Large intestine (tissue), 3 donors: ENCODE measurements at regions not wholly inside any gene's neighbourhood (a gene's known extent, or its start where the extent isn't known, plus 50 kb on each side); places are given as distances from the start of the nearest gene placed in this dataset.

Experiments
- DNase-seq, 2 donors: peaks; one replicate each; pipeline versions ENCODE4 v3.0.0 to v3.0.0-alpha.2; 2013
- H3K27ac ChIP-seq: one replicate; pipeline ENCODE4 v1.5.1; 2013; ENCODE audit warnings: low read length
- H3K27me3 ChIP-seq: 2 replicates; pipeline ENCODE4 v1.6.1; 2013; ENCODE audit warnings: low read length; ENCODE audit not compliant: control insufficient read depth, insufficient read depth
- H3K36me3 ChIP-seq: 2 replicates; pipeline ENCODE4 v1.6.1; 2013; ENCODE audit warnings: low read length; ENCODE audit not compliant: control insufficient read depth, insufficient read depth
- H3K4me1 ChIP-seq: one replicate; pipeline ENCODE4 v1.6.1; 2013; ENCODE audit warnings: low read length; ENCODE audit not compliant: control insufficient read depth, insufficient read depth
- H3K4me3 ChIP-seq: one replicate; pipeline ENCODE4 v1.5.1; 2013; ENCODE audit warnings: low read length
- H3K9me3 ChIP-seq: one replicate; pipeline ENCODE4 v1.6.1; 2013; ENCODE audit warnings: mild to moderate bottlenecking, low read depth, low read length, moderate library complexity; ENCODE audit not compliant: control insufficient read depth
- WGBS: methylation state at CpG from one replicate; pipeline ENCODE4 v1.1.5; 2013; ENCODE audit warnings: low lambda C conversion rate; ENCODE audit not compliant: insufficient coverage; 5-methylcytosine and 5-hydroxymethylcytosine counted together

- Histone ChIP-seq H3K27ac (no peak overlapping the region), H3K27me3 (no peaks in the 10 kb centered on the region), H3K4me3 (no peak overlapping the region), H3K9me3 (peaks cover 5% of the 10 kb centered on the region), H3K4me1 (no peaks in the 10 kb centered on the region), H3K36me3 (no peaks in the 10 kb centered on the region)
- WGBS, result no CpG with 5 or more reads among the region's 10 CpGs
- no peak for DNase-seq
These were observed 197.9 kb upstream of the TWIST2 start for GRCh38 chr2:238649936-238650518.

GRCh38 chr2:238650536-238650935 lies 197.3 kb upstream of the TWIST2 start:
- Histone ChIP-seq H3K4me3 (no peak overlapping the region), H3K36me3 (no peaks in the 10 kb centered on the region), H3K4me1 (no peaks in the 10 kb centered on the region), H3K9me3 (peaks cover 5% of the 10 kb centered on the region), H3K27ac (no peak overlapping the region), H3K27me3 (no peaks in the 10 kb centered on the region)
- DNase-seq, result no peak
- no CpG with 5 or more reads among the region's 5 CpGs for WGBS

GRCh38 chr2:238651306-238652052 lies 196.4 kb upstream of the TWIST2 start:
- H3K9me3 ChIP-seq, result peaks cover 5% of the 10 kb centered on the region
- WGBS, result no CpG with 5 or more reads among the region's 5 CpGs

GRCh38 chr2:238652053-238652770 lies 195.7 kb upstream of the TWIST2 start:
- H3K27ac ChIP-seq, result no peak overlapping the region
- peaks cover 5% of the 10 kb centered on the region for H3K9me3 ChIP-seq
- H3K27me3 ChIP-seq, result no peaks in the 10 kb centered on the region
- no peak overlapping the region for H3K4me3 ChIP-seq
- WGBS, result no CpG with 5 or more reads among the region's 15 CpGs
- H3K4me1 ChIP-seq, result no peaks in the 10 kb centered on the region
- H3K36me3 ChIP-seq, result no peaks in the 10 kb centered on the region
- DNase-seq, result no peak

More at GRCh38 chr2:238651306-238652052, 196.4 kb upstream of the TWIST2 start:
- no peaks in the 10 kb centered on the region for H3K27me3 ChIP-seq
- H3K36me3 ChIP-seq, result no peaks in the 10 kb centered on the region
- no peak for DNase-seq
- H3K4me3 ChIP-seq, result no peak overlapping the region
- H3K27ac ChIP-seq, result no peak overlapping the region
- no peaks in the 10 kb centered on the region for H3K4me1 ChIP-seq

- DNase-seq, result no peak
- Histone ChIP-seq H3K4me3 (no peak overlapping the region), H3K27me3 (no peaks in the 10 kb centered on the region), H3K27ac (no peak overlapping the region), H3K4me1 (no peaks in the 10 kb centered on the region), H3K9me3 (peaks cover 5% of the 10 kb centered on the region), H3K36me3 (no peaks in the 10 kb centered on the region)
- WGBS, result no CpG with 5 or more reads among the region's 13 CpGs
These were observed 195.1 kb upstream of the TWIST2 start for GRCh38 chr2:238652771-238653157.

GRCh38 chr2:238653431-238654109 lies 194.3 kb upstream of the TWIST2 start:
- Histone ChIP-seq H3K4me3 (no peak overlapping the region), H3K27me3 (no peaks in the 10 kb centered on the region), H3K9me3 (peaks cover 5% of the 10 kb centered on the region), H3K4me1 (no peaks in the 10 kb centered on the region), H3K36me3 (no peaks in the 10 kb centered on the region), H3K27ac (no peak overlapping the region)
- no peak for DNase-seq
- no CpG with 5 or more reads among the region's 13 CpGs for WGBS

GRCh38 chr2:238654479-238655197 lies 193.2 kb upstream of the TWIST2 start:
- no peak for DNase-seq
- Histone ChIP-seq H3K27me3 (no peaks in the 10 kb centered on the region), H3K4me1 (no peaks in the 10 kb centered on the region), H3K9me3 (peaks cover 5% of the 10 kb centered on the region), H3K36me3 (no peaks in the 10 kb centered on the region), H3K4me3 (no peak overlapping the region), H3K27ac (no peak overlapping the region)
- WGBS, result no CpG with 5 or more reads among the region's 8 CpGs

GRCh38 chr2:238655198-238655860 lies 192.6 kb upstream of the TWIST2 start:
- H3K27ac ChIP-seq, result no peak overlapping the region
- WGBS, result no CpG with 5 or more reads among the region's 7 CpGs

GRCh38 chr2:238655974-238656722 lies 191.7 kb upstream of the TWIST2 start:
- Histone ChIP-seq H3K4me1 (no peaks in the 10 kb centered on the region), H3K36me3 (no peaks in the 10 kb centered on the region), H3K27ac (no peak overlapping the region), H3K4me3 (no peak overlapping the region), H3K27me3 (no peaks in the 10 kb centered on the region), H3K9me3 (peaks cover 5% of the 10 kb centered on the region)
- WGBS, result 83% methylated on average over 1 of the region's 8 CpGs
- no peak for DNase-seq

More at GRCh38 chr2:238655198-238655860, 192.6 kb upstream of the TWIST2 start:
- no peaks in the 10 kb centered on the region for H3K27me3 ChIP-seq
- no peaks in the 10 kb centered on the region for H3K4me1 ChIP-seq
- no peak for DNase-seq
- H3K4me3 ChIP-seq, result no peak overlapping the region
- H3K9me3 ChIP-seq, result peaks cover 5% of the 10 kb centered on the region
- no peaks in the 10 kb centered on the region for H3K36me3 ChIP-seq
